Neural crest cell (in vitro differentiated cells): ENCODE measurements at regions not wholly inside any gene's neighbourhood (a gene's known extent, or its start where the extent isn't known, plus 50 kb on each side); places are given as distances from the start of the nearest gene placed in this dataset.

ENCODE experiments used
- DNase-seq: peaks from one replicate; pipeline ENCODE4 v3.0.0; 2021; ENCODE audit warnings: low read depth, mixed read lengths, low spot score
- H3K27ac Mint-ChIP-seq: one replicate; pipeline ENCODE4 v1.8.0; 2021; ENCODE audit warnings: mild to moderate bottlenecking, mixed read lengths; ENCODE audit not compliant: unreplicated experiment
- H3K27me3 Mint-ChIP-seq: 2 replicates; pipeline ENCODE4 v1.8.0; 2021; ENCODE audit warnings: low read depth, mild to moderate bottlenecking, mixed read lengths
- H3K36me3 Mint-ChIP-seq: 2 replicates; pipeline ENCODE4 v1.8.0; 2021; ENCODE audit warnings: low read depth, mild to moderate bottlenecking, mixed read lengths
- H3K4me1 Mint-ChIP-seq: 2 replicates; pipeline ENCODE4 v1.8.0; 2021; ENCODE audit warnings: mixed read lengths
- H3K4me3 Mint-ChIP-seq: one replicate; pipeline ENCODE4 v1.8.0; 2021; ENCODE audit warnings: mild to moderate bottlenecking, mixed read lengths
- H3K9me3 Mint-ChIP-seq: 2 replicates; pipeline ENCODE4 v1.8.0; 2021; ENCODE audit warnings: mixed read lengths
- CTCF ChIP-seq: fragments of 200-600 bp; sonication (generic); conservative IDR thresholded peaks from 2 replicates; pipeline ENCODE4 v1.5.0; 2021; ENCODE audit warnings: antibody characterized with exemption, mild to moderate bottlenecking

- Mint-ChIP-seq H3K27me3 (no peaks in the 10 kb centered on the region), H3K27ac (no peak overlapping the region), H3K4me1 (no peaks in the 10 kb centered on the region), H3K4me3 (no peak overlapping the region), H3K9me3 (no peaks in the 10 kb centered on the region), H3K36me3 (no peaks in the 10 kb centered on the region)
- no peak for TF ChIP-seq CTCF
- DNase-seq: no peak
These were observed 494.2 kb upstream of the CDH8 start for GRCh38 chr16:62530426-62530825.

GRCh38 chr16:62516001-62516400, 479.8 kb upstream of the CDH8 start:
- DNase-seq: no peak
- Mint-ChIP-seq H3K36me3 (no peaks in the 10 kb centered on the region), H3K4me3 (no peak overlapping the region), H3K4me1 (no peaks in the 10 kb centered on the region), H3K9me3 (no peaks in the 10 kb centered on the region), H3K27me3 (no peaks in the 10 kb centered on the region), H3K27ac (no peak overlapping the region)
- no peak for TF ChIP-seq CTCF

- DNase-seq: no peak
- Mint-ChIP-seq H3K4me1 (no peaks in the 10 kb centered on the region), H3K27me3 (no peaks in the 10 kb centered on the region), H3K9me3 (no peaks in the 10 kb centered on the region), H3K36me3 (no peaks in the 10 kb centered on the region), H3K4me3 (no peak overlapping the region), H3K27ac (no peak overlapping the region)
- TF ChIP-seq CTCF: no peak
These were observed 466.8 kb upstream of the CDH8 start for GRCh38 chr16:62503073-62503472.

- TF ChIP-seq CTCF: no peak
- no peaks in the 10 kb centered on the region for H3K9me3 Mint-ChIP-seq
- no peak overlapping the region for H3K4me3 Mint-ChIP-seq
- H3K36me3 Mint-ChIP-seq: no peaks in the 10 kb centered on the region
- no peaks in the 10 kb centered on the region for H3K27me3 Mint-ChIP-seq
- no peak for DNase-seq
- H3K4me1 Mint-ChIP-seq: peaks cover 13% of the 10 kb centered on the region
- H3K27ac Mint-ChIP-seq: no peak overlapping the region
These were observed 442.7 kb upstream of the CDH8 start for GRCh38 chr16:62478903-62479458.

- peaks cover 13% of the 10 kb centered on the region for H3K4me1 Mint-ChIP-seq
- H3K36me3 Mint-ChIP-seq: peaks cover 4% of the 10 kb centered on the region
- no peak for TF ChIP-seq CTCF
- no peak overlapping the region for H3K4me3 Mint-ChIP-seq
- H3K27ac Mint-ChIP-seq: no peak overlapping the region
- peaks cover 5% of the 10 kb centered on the region for H3K9me3 Mint-ChIP-seq
- H3K27me3 Mint-ChIP-seq: no peaks in the 10 kb centered on the region
- no peak for DNase-seq
These were observed 441.6 kb upstream of the CDH8 start for GRCh38 chr16:62477796-62478195.

GRCh38 chr16:62475573-62475972, 439.3 kb upstream of the CDH8 start:
- no peak for DNase-seq
- H3K4me1 Mint-ChIP-seq: no peaks in the 10 kb centered on the region
- no peaks in the 10 kb centered on the region for H3K27me3 Mint-ChIP-seq
- H3K27ac Mint-ChIP-seq: no peak overlapping the region
- no peak for TF ChIP-seq CTCF
- no peak overlapping the region for H3K4me3 Mint-ChIP-seq
- H3K9me3 Mint-ChIP-seq: peaks cover 9% of the 10 kb centered on the region
- H3K36me3 Mint-ChIP-seq: peaks cover 4% of the 10 kb centered on the region
